GM13977 (cell line): ENCODE measurements at regions not wholly inside any gene's neighbourhood (a gene's known extent, or its start where the extent isn't known, plus 50 kb on each side); places are given as distances from the start of the nearest gene placed in this dataset.
"Not testable (repeated sequence)": the region's sequence is repeated elsewhere in the genome, so short reads cannot be mapped to it uniquely, and the experiment has no call there.

Experiments
- DNase-seq: peaks from one replicate; pipeline ENCODE4 v3.0.0; 2012; ENCODE audit warnings: low spot score
- in situ Hi-C: fragments of 300-500 bp; cut with MboI; formaldehyde crosslinking; loops from one replicate; pipeline ENCODE4 v1.12.0; 2022; ENCODE audit warnings: low sequenced_read_pairs, low pct_unique_long_range_greater_than_20kb, mixed read lengths, inconsistent platforms; ENCODE audit not compliant: unreplicated experiment
- TF ChIP-seq, protein P1 (sequence below): IDR thresholded peaks from 2 replicates; pipeline ENCODE4 v1.5.1; 2012; ENCODE audit warnings: mild to moderate bottlenecking, control low read depth; ENCODE audit not compliant: insufficient read depth; ENCODE audit errors: extremely low read depth, missing control alignments

DNA sequence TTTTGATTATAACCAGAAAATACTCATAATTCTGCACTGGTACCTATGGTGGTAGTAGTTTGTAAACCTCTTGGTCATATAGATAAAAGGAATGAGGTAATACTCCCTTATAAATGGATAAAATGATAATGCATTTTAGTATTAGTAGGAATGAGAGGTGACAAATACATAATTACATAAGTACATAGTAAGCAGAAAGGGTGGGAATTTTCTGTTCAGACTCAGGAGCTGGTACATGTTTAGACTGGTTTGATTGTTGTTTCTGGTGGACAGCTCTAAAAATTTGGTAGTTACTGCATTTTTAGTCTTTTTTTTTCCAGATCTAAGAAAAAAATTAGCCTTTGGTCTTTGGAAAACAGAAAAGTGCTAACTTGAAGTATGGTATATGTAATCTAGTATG lies 70.4 kb upstream of the AGA start:
- in situ Hi-C loops: no loop called here
- no peak for DNase-seq
- TF ChIP-seq, protein P1, sequence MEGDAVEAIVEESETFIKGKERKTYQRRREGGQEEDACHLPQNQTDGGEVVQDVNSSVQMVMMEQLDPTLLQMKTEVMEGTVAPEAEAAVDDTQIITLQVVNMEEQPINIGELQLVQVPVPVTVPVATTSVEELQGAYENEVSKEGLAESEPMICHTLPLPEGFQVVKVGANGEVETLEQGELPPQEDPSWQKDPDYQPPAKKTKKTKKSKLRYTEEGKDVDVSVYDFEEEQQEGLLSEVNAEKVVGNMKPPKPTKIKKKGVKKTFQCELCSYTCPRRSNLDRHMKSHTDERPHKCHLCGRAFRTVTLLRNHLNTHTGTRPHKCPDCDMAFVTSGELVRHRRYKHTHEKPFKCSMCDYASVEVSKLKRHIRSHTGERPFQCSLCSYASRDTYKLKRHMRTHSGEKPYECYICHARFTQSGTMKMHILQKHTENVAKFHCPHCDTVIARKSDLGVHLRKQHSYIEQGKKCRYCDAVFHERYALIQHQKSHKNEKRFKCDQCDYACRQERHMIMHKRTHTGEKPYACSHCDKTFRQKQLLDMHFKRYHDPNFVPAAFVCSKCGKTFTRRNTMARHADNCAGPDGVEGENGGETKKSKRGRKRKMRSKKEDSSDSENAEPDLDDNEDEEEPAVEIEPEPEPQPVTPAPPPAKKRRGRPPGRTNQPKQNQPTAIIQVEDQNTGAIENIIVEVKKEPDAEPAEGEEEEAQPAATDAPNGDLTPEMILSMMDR: no peak

DNA sequence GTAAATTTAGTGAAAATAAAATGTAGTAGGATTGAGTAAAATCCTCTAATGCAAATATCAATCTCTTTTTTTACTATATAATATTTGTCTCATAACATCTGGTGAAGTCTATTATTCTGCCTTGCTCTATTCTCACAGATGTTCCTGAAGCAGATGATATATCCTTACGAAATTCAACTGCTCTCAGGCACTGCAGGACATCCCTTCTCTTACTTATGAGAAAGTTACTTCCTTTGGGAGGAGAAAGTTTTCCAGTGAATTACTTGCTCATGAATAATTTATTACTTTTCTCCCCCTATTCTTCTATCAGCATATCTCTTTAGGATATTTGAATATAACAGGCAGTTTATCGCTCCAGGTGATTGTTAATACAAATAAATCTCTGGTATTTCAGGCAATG lies 75.6 kb upstream of the AGA start:
- TF ChIP-seq, protein P1: no peak
- in situ Hi-C loops: no loop called here
- no peak for DNase-seq

DNA sequence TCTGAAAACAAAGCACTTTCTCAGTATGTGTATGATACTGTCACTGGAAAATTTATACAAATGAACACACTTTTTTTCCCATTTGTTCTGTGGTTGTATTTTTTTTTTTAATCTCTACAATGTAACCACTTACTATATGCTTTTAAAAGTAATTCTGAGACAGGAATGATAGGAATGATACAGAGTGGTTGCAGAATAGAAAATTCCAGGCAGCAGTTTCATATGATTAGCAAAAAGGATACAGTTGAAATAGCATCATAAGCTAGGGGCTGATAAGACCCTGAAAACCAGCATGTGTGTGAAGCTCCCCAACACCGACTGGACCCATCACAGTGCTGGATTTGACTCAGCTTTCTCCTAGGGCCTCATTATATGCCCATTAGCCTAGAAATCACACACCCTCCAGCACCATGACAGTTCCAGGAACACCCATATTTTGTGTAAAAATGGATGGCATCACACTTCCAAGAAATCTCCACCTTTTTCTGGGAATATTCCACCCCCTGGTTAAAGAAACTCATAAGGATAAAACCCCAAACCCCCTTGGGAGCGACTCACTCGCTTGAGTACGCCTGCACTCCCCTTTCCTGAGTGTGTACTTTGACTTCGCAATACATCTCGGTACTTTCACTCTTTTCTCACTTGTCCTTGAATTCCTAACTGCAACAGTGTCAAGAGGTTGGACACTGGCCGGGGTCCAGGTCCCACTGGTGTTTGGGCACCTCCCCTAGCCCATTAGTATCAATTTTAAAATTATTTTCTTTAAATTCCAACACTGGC lies 77.4 kb upstream of the AGA start:
- in situ Hi-C loops: no loop called here
- TF ChIP-seq, protein P1: no peak
- no peak for DNase-seq

DNA sequence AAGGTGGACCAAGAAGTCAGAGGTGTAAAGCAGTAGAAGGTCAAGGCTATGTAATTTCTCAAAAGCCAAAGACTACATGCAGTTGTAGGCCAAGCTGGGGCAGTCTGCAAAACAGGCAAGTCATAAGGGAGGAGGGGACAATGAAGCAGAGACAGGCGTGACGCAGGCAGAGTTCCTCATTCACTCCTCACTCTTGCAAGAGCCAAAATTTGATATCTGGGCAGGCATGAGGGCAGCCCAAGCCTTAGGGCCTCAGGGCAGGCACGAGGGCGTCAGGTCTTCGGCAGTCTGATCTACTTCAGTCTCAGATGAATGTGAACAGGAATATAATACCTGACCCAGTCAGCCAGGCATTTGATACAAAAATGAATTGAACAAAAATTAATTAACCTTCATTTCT lies 86.4 kb upstream of the AGA start:
- DNase-seq: no peak
- in situ Hi-C loops: no loop called here
- TF ChIP-seq, protein P1: no peak

DNA sequence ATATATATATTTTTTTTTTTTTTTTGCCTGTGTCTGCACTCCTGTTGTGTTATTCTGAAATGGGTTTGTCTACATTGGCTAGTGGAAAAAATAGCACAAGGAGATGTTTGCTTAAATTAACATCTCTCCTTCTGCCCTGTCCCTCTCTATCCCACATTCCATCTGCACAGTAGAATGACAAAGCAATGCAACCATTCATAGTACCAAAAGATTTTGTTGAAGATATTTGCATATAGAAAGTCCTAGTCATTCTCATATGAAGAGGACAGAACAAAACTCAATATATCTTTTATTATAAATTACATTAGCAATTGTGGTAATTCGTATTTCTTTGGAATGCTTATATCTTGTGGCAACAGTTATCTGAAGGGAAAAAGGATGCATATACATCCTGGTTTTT lies 88.3 kb upstream of the AGA start:
- TF ChIP-seq, protein P1: no peak
- in situ Hi-C loops: no loop called here

DNA sequence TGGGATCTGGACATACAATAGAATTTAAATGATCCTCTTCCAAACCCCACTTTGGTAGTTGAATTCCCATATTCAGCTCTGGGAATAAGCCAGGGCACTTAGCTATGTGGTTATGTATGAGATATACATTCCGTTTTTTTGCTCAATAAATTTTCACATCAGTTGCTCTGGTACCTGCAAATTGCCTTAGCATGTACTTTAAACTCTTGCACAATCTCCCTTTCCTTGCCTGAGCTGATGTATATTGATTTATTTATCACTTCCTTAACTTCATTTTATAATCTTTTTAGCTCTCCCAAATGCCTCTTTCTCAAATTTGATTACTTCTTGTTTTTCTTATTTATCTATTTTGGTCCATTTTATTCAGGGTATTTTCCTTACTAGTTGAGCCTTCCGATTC lies 90.1 kb upstream of the AGA start:
- TF ChIP-seq, protein P1: no peak
- DNase-seq: no peak
- in situ Hi-C loops: no loop called here

More for the DNA sequence above, 88.3 kb upstream of the AGA start:
- DNase-seq: no peak

DNA sequence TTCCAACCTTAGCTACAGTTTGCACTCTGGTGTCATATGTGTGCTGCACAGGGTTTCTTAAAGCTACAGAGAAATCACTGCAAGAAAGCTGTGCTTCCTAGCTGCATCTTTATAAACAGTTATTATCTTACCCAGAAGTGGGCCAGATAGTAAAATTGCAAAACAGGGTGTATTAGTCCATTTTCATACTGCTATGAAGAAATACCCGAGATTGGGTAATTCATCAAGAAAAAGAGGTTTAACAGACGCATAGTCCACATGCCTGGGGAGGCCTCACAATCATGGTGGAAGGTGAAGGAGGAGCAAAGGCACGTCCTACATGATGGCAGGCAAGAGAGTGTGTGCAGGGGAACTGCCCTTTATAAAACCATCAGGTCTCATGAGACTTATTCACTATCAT lies 92.6 kb upstream of the AGA start:
- in situ Hi-C loops, DNase-seq: not testable (repeated sequence)
